ENCODE measurements at regions not wholly inside any gene's neighbourhood (a gene's known extent, or its start where the extent isn't known, plus 50 kb on each side); places are given as distances from the start of the nearest gene placed in this dataset.

DNA sequence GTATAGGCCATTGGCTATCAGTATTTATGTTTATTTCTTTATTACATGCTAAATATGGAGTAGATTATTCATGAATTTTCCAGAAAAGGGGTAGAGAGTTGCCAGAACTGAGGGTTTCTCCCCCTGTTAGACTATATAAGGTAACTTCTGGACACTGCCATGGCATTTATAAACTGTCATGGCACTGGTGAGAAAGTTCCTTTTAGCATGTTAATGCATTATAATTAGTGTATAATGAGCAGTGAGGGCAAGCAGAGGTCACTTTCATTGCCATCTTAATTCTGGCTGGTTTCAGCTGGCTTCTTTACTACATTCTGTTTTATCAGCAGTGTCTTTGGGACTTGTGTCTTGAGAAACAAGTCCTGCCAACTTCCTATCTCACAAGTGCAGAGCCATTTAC, 220.0 kb upstream of the CNR1 start:
- TF ChIP-seq, protein P1, sequence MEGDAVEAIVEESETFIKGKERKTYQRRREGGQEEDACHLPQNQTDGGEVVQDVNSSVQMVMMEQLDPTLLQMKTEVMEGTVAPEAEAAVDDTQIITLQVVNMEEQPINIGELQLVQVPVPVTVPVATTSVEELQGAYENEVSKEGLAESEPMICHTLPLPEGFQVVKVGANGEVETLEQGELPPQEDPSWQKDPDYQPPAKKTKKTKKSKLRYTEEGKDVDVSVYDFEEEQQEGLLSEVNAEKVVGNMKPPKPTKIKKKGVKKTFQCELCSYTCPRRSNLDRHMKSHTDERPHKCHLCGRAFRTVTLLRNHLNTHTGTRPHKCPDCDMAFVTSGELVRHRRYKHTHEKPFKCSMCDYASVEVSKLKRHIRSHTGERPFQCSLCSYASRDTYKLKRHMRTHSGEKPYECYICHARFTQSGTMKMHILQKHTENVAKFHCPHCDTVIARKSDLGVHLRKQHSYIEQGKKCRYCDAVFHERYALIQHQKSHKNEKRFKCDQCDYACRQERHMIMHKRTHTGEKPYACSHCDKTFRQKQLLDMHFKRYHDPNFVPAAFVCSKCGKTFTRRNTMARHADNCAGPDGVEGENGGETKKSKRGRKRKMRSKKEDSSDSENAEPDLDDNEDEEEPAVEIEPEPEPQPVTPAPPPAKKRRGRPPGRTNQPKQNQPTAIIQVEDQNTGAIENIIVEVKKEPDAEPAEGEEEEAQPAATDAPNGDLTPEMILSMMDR (IDR thresholded peaks at IDR 0.05), result no peak
- DNase-seq (ENCODE audit: extremely low spot score, unreplicated experiment), result no peak
- Mint-ChIP-seq H3K4me3 (ENCODE audit: unreplicated experiment) (no peak overlapping the region), H3K27ac (ENCODE audit: unreplicated experiment) (no peak overlapping the region), H3K4me1 (ENCODE audit: unreplicated experiment) (no peaks in the 10 kb centered on the region), H3K9me3 (ENCODE audit: unreplicated experiment) (no peaks in the 10 kb centered on the region), H3K36me3 (ENCODE audit: unreplicated experiment) (no peaks in the 10 kb centered on the region), H3K27me3 (ENCODE audit: unreplicated experiment) (peaks cover 3% of the 10 kb centered on the region)

DNA sequence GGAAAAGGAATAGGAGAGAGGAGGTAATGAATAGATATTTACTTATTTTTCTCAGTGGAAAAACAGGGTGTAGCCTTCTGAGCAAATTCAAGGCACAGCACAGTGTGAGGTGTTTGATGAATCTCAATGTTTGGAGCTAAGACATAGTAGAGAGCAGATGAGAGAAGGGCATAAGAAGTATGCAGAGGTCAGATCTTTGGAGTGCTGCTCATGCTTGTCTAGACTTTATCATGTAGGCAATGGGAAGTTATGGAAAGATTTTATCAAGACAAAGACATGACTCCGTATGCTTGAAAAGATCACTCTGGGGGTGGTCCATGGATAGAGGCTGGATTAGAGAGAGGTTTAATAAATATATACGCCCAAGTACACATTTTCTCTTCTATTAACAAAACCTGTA, 217.0 kb upstream of the CNR1 start:
- H3K27me3 Mint-ChIP-seq (ENCODE audit: unreplicated experiment), result peaks cover 3% of the 10 kb centered on the region
- H3K4me3 Mint-ChIP-seq (ENCODE audit: unreplicated experiment), result no peak overlapping the region
- TF ChIP-seq, protein P1 (IDR thresholded peaks at IDR 0.05), result no peak
- H3K27ac Mint-ChIP-seq (ENCODE audit: unreplicated experiment), result no peak overlapping the region
- H3K4me1 Mint-ChIP-seq (ENCODE audit: unreplicated experiment), result peaks cover 11% of the 10 kb centered on the region
- no peak for DNase-seq (ENCODE audit: extremely low spot score, unreplicated experiment)
- H3K9me3 Mint-ChIP-seq (ENCODE audit: unreplicated experiment), result no peaks in the 10 kb centered on the region
- H3K36me3 Mint-ChIP-seq (ENCODE audit: unreplicated experiment), result no peaks in the 10 kb centered on the region

DNA sequence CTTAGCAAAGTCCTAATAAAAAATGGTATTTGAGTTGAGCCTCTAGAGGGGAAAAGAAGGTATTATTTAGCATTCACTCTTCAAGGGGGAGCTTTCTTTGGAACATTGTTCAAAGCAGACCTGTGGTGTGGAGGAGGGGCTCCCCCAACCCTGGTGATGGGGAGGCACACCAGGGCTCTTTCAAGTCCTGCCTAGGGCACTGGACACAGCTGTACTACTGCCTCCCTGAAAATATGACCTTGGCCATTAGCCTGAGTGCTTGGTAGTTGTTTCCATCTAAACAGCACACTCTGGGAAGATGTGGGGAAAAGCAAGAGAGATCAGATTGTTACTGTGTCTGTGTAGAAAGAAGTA, 215.1 kb upstream of the CNR1 start:
- TF ChIP-seq, protein P1 (IDR thresholded peaks at IDR 0.05), result no peak
- no peak for DNase-seq (ENCODE audit: extremely low spot score, unreplicated experiment)
- Mint-ChIP-seq H3K27me3 (ENCODE audit: unreplicated experiment) (peaks cover 3% of the 10 kb centered on the region), H3K4me3 (ENCODE audit: unreplicated experiment) (no peak overlapping the region), H3K4me1 (ENCODE audit: unreplicated experiment) (peaks cover 22% of the 10 kb centered on the region), H3K9me3 (ENCODE audit: unreplicated experiment) (no peaks in the 10 kb centered on the region), H3K27ac (ENCODE audit: unreplicated experiment) (no peak overlapping the region), H3K36me3 (ENCODE audit: unreplicated experiment) (no peaks in the 10 kb centered on the region)

- Mint-ChIP-seq H3K9me3 (ENCODE audit: unreplicated experiment) (no peaks in the 10 kb centered on the region), H3K27me3 (ENCODE audit: unreplicated experiment) (peaks cover 3% of the 10 kb centered on the region), H3K27ac (ENCODE audit: unreplicated experiment) (no peak overlapping the region), H3K36me3 (ENCODE audit: unreplicated experiment) (no peaks in the 10 kb centered on the region), H3K4me3 (ENCODE audit: unreplicated experiment) (no peak overlapping the region), H3K4me1 (ENCODE audit: unreplicated experiment) (peaks cover 22% of the 10 kb centered on the region)
- DNase-seq (ENCODE audit: extremely low spot score, unreplicated experiment), result no peak
- TF ChIP-seq, protein P1 (IDR thresholded peaks at IDR 0.05), result no peak
These were observed 214.6 kb upstream of the CNR1 start for GRCh38 chr6:88380618-88381288.

DNA sequence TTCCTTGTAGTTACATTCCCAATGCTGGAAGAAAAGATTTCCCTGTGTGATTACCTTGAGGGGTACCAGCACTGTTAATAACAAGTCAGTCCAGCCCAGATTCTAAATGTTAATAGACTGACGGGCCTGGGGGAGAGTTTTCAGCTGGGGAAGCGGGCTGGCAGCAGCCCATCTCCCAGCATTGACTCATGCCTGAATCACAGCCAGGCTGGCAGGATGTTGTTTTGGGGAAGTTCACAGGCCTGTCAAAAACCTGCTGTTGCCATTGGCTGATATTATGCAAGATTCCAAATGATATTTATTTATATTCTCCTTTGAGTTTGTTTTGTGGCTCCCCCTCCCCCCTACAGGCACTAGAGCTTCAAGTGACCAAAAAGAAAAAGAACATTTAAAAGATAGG, 213.9 kb upstream of the CNR1 start:
- Mint-ChIP-seq H3K36me3 (ENCODE audit: unreplicated experiment) (no peaks in the 10 kb centered on the region), H3K9me3 (ENCODE audit: unreplicated experiment) (no peaks in the 10 kb centered on the region), H3K27me3 (ENCODE audit: unreplicated experiment) (peaks cover 6% of the 10 kb centered on the region), H3K27ac (ENCODE audit: unreplicated experiment) (no peak overlapping the region), H3K4me1 (ENCODE audit: unreplicated experiment) (peaks cover 22% of the 10 kb centered on the region), H3K4me3 (ENCODE audit: unreplicated experiment) (no peak overlapping the region)
- no peak for DNase-seq (ENCODE audit: extremely low spot score, unreplicated experiment)
- TF ChIP-seq, protein P1 (IDR thresholded peaks at IDR 0.05), result no peak
